ENCODE measurements at regions not wholly inside any gene's neighbourhood (a gene's known extent, or its start where the extent isn't known, plus 50 kb on each side); places are given as distances from the start of the nearest gene placed in this dataset.

- Histone ChIP-seq H3K4me3 (no peak overlapping the region), H3K4me1 (no peaks in the 10 kb centered on the region), H3K27ac (no peak overlapping the region), H3K27me3 (no peaks in the 10 kb centered on the region), H3K36me3 (no peaks in the 10 kb centered on the region), H3K9me3 (no peaks in the 10 kb centered on the region)
- DNase-seq: no peak
- WGBS, 2 donors: 74 to 86% methylated on average over 3 of the region's 3 CpGs
- no peak for ATAC-seq (ENCODE audit: low FRiP score in 2 of 2)
- TF ChIP-seq EP300 (IDR thresholded peaks at IDR 0.05) (no peak), POLR2AphosphoS5 (IDR thresholded peaks at IDR 0.05) (no peak), POLR2A (IDR thresholded peaks at IDR 0.05) (no peak), CTCF (IDR thresholded peaks at IDR 0.05) (no peak)
These were observed 123.2 kb upstream of the ID4 start for GRCh38 chr6:19713984-19714383.

DNA sequence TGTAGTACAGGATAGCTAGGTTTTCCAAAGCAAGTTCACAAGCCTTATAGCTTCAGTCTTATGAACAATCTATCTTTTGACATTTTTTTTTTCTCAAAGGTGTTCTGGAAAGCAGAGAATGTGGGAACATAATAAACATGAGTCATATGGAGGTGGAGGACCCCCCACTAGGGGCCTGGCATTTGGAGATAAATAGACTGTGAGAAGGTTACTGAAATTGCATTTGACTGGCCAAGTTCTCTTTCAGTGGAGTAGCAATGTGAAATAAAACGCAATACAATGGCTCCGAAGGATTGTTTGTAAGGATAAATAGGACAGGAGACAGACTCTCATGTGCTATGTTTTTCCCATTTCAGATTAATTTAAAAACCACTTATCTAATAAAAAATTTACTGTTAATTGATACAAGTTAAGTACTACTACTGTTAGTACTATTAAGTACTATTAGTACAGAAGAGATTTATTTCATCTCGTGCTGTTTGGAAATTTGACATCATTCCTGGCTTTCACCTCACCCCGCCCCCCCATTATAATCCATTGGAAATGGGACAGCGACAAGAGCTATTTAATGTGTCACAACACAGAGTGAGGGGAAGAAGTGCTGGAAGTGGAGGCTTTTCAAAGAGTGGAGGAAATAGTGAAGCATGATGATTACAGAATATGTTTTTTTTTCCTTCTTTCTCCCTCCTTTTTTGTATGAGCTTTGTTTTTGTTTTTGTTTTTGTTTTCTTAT, 122.6 kb upstream of the ID4 start:
- TF ChIP-seq EP300 (IDR thresholded peaks at IDR 0.05) (no peak), POLR2A (IDR thresholded peaks at IDR 0.05) (no peak), POLR2AphosphoS5 (IDR thresholded peaks at IDR 0.05) (no peak), CTCF (IDR thresholded peaks at IDR 0.05) (no peak)

GRCh38 chr6:19715167-19715551, 122.0 kb upstream of the ID4 start:
- H3K27ac ChIP-seq: no peak overlapping the region
- ATAC-seq (ENCODE audit: low FRiP score in 2 of 2) (no peak), DNase-seq (no peak)

More for the DNA sequence above, 122.6 kb upstream of the ID4 start:
- Histone ChIP-seq H3K9me3 (no peaks in the 10 kb centered on the region), H3K4me3 (no peak overlapping the region), H3K36me3 (no peaks in the 10 kb centered on the region), H3K27ac (no peak overlapping the region), H3K27me3 (no peaks in the 10 kb centered on the region), H3K4me1 (no peaks in the 10 kb centered on the region)
- DNase-seq (no peak), ATAC-seq (ENCODE audit: low FRiP score in 2 of 2) (no peak)
- WGBS, 2 donors: 53 to 58% methylated on average over 5 of the region's 5 CpGs

GRCh38 chr6:19719691-19720128, 117.5 kb upstream of the ID4 start:
- Histone ChIP-seq H3K27ac (no peak overlapping the region), H3K4me3 (no peak overlapping the region), H3K27me3 (no peaks in the 10 kb centered on the region), H3K36me3 (no peaks in the 10 kb centered on the region), H3K9me3 (no peaks in the 10 kb centered on the region), H3K4me1 (no peaks in the 10 kb centered on the region)
- no peak for TF ChIP-seq CTCF (IDR thresholded peaks at IDR 0.05)
- TF ChIP-seq POLR2A (IDR thresholded peaks at IDR 0.05): no peak
- no peak for TF ChIP-seq POLR2AphosphoS5 (IDR thresholded peaks at IDR 0.05)
- TF ChIP-seq EP300 (IDR thresholded peaks at IDR 0.05): no peak
- 31 to 38% methylated on average over 7 to 11 of the region's 11 CpGs for WGBS, 2 donors
- DNase-seq (no peak), ATAC-seq (ENCODE audit: low FRiP score in 2 of 2) (peak in 1 of 2 donors; percentile 41)

More at GRCh38 chr6:19715167-19715551, 122.0 kb upstream of the ID4 start:
- Histone ChIP-seq H3K9me3 (no peaks in the 10 kb centered on the region), H3K4me3 (no peak overlapping the region), H3K27me3 (no peaks in the 10 kb centered on the region), H3K36me3 (no peaks in the 10 kb centered on the region), H3K4me1 (no peaks in the 10 kb centered on the region)
- TF ChIP-seq POLR2AphosphoS5 (IDR thresholded peaks at IDR 0.05) (no peak), POLR2A (IDR thresholded peaks at IDR 0.05) (no peak), CTCF (IDR thresholded peaks at IDR 0.05) (no peak), EP300 (IDR thresholded peaks at IDR 0.05) (no peak)

All from upper lobe of left lung (tissue), 6 donors.